H9 (cell line): ENCODE measurements at regions not wholly inside any gene's neighbourhood (a gene's known extent, or its start where the extent isn't known, plus 50 kb on each side); places are given as distances from the start of the nearest gene placed in this dataset.

Experiments used
- DNase-seq: peaks from one replicate; pipeline ENCODE4 v3.0.0-alpha.2; 2017
- H2AFZ ChIP-seq: one replicate; pipeline ENCODE4 v1.6.1; 2013; ENCODE audit warnings: mild to moderate bottlenecking, low read length, control low read depth, moderate library complexity
- H2AK5ac ChIP-seq: 2 replicates; pipeline ENCODE4 v1.6.1; 2013; ENCODE audit warnings: low read length, control low read depth, mixed read lengths; ENCODE audit not compliant: insufficient read length
- H2BK120ac ChIP-seq: one replicate; pipeline ENCODE4 v1.6.1; 2013; ENCODE audit warnings: low read depth, mild to moderate bottlenecking, low read length, control low read depth, inconsistent platforms; ENCODE audit not compliant: poor library complexity, severe bottlenecking
- H2BK12ac ChIP-seq: 2 replicates; pipeline ENCODE4 v1.6.1; 2013; ENCODE audit warnings: low read length, control low read depth, mixed read lengths, low read depth; ENCODE audit not compliant: insufficient read length
- H2BK15ac ChIP-seq: 2 replicates; pipeline ENCODE4 v1.6.1; 2013; ENCODE audit warnings: low read depth, low read length, control low read depth
- H2BK20ac ChIP-seq: one replicate; pipeline ENCODE4 v1.6.1; 2013; ENCODE audit warnings: low read depth, mild to moderate bottlenecking, low read length, control low read depth, inconsistent platforms; ENCODE audit not compliant: poor library complexity, severe bottlenecking
- H2BK5ac ChIP-seq: 2 replicates; pipeline ENCODE4 v1.6.1; 2013; ENCODE audit warnings: low read length, control low read depth, mixed read lengths; ENCODE audit not compliant: insufficient read length
- H3K14ac ChIP-seq: 2 replicates; pipeline ENCODE4 v1.6.1; 2013; ENCODE audit warnings: low read length, control low read depth; ENCODE audit not compliant: insufficient read depth
- H3K18ac ChIP-seq: 2 replicates; pipeline ENCODE4 v1.6.1; 2013; ENCODE audit warnings: low read depth, mild to moderate bottlenecking, mixed read lengths, low read length, control low read depth; ENCODE audit not compliant: insufficient read length
- H3K23ac ChIP-seq: 2 replicates; pipeline ENCODE4 v1.6.1; 2013; ENCODE audit warnings: low read length, control low read depth, mixed read lengths, low read depth; ENCODE audit not compliant: insufficient read length
- H3K23me2 ChIP-seq: 2 replicates; pipeline ENCODE4 v1.6.1; 2013; ENCODE audit warnings: low read depth, mild to moderate bottlenecking, mixed read lengths, low read length, control low read depth; ENCODE audit not compliant: insufficient read length, poor library complexity, severe bottlenecking
- H3K27ac ChIP-seq: 2 replicates; pipeline ENCODE4 v1.5.1; 2013; ENCODE audit warnings: low read length, control low read depth, mixed read lengths, low read depth; ENCODE audit not compliant: insufficient read length
- H3K27me3 ChIP-seq: 2 replicates; pipeline ENCODE4 v1.6.1; 2013; ENCODE audit warnings: low read length, control low read depth, inconsistent platforms; ENCODE audit not compliant: insufficient read depth
- H3K4ac ChIP-seq: 2 replicates; pipeline ENCODE4 v1.6.1; 2013; ENCODE audit warnings: low read depth, mild to moderate bottlenecking, control low read depth, inconsistent platforms, low read length, moderate library complexity
- H3K4me1 ChIP-seq: 2 replicates; pipeline ENCODE4 v1.6.1; 2013; ENCODE audit warnings: low read length, control low read depth, inconsistent platforms; ENCODE audit not compliant: insufficient read depth
- H3K4me2 ChIP-seq: 2 replicates; pipeline ENCODE4 v1.6.1; 2013; ENCODE audit warnings: low read length, control low read depth, mixed read lengths; ENCODE audit not compliant: insufficient read length, insufficient read depth
- H3K56ac ChIP-seq: 2 replicates; pipeline ENCODE4 v1.6.1; 2013; ENCODE audit warnings: low read depth, mild to moderate bottlenecking, mixed read lengths, low read length, control low read depth; ENCODE audit not compliant: insufficient read length
- H3K79me1 ChIP-seq: 2 replicates; pipeline ENCODE4 v1.6.1; 2013; ENCODE audit warnings: low read depth, mild to moderate bottlenecking, moderate library complexity, low read length, control low read depth, inconsistent platforms; ENCODE audit not compliant: insufficient read depth, poor library complexity, severe bottlenecking
- H3K79me2 ChIP-seq: 2 replicates; pipeline ENCODE4 v1.6.1; 2013; ENCODE audit warnings: low read length, control low read depth, inconsistent platforms; ENCODE audit not compliant: insufficient read depth
- H3K9ac ChIP-seq: 2 replicates; pipeline ENCODE4 v1.6.1; 2013; ENCODE audit warnings: low read length, control low read depth, mixed read lengths; ENCODE audit not compliant: insufficient read length; ENCODE audit errors: extremely low read depth
- H3K9me3 ChIP-seq: one replicate; pipeline ENCODE4 v1.6.1; 2013; ENCODE audit warnings: low read depth, low read length, inconsistent platforms; ENCODE audit not compliant: control insufficient read depth
- H3T11ph ChIP-seq: one replicate; pipeline ENCODE4 v1.6.1; 2013; ENCODE audit warnings: mild to moderate bottlenecking, low read length, control low read depth, inconsistent platforms
- H4K20me1 ChIP-seq: one replicate; pipeline ENCODE4 v1.6.1; 2013; ENCODE audit not compliant: control insufficient read depth, insufficient read length, insufficient read depth
- H4K5ac ChIP-seq: 2 replicates; pipeline ENCODE4 v1.6.1; 2013; ENCODE audit warnings: low read depth, mild to moderate bottlenecking, mixed read lengths, low read length, control low read depth; ENCODE audit not compliant: insufficient read length
- H4K8ac ChIP-seq: replicated peaks from 2 replicates; pipeline ENCODE4 v1.6.1; 2013; ENCODE audit warnings: low read length, control low read depth, mixed read lengths, low read depth; ENCODE audit not compliant: insufficient read length
- H4K91ac ChIP-seq: 2 replicates; pipeline ENCODE4 v1.6.1; 2013; ENCODE audit warnings: low read depth, mild to moderate bottlenecking, moderate library complexity, mixed read lengths, low read length, control low read depth; ENCODE audit not compliant: insufficient read length
- H3K27ac Mint-ChIP-seq, 3 experiments: 2 replicates in 2 of 3; 3 replicates in 1 of 3; pipeline ENCODE4 v1.8.0; 2020 to 2021; ENCODE audit warnings: mixed read lengths in 3 of 3, mild to moderate bottlenecking in 1 of 3, moderate library complexity in 1 of 3
- H3K27me3 Mint-ChIP-seq: 2 replicates; pipeline ENCODE4 v1.8.0; 2021; ENCODE audit warnings: low read depth, mild to moderate bottlenecking, moderate library complexity, mixed read lengths
- H3K36me3 Mint-ChIP-seq, 3 experiments: 2 replicates in 2 of 3; 3 replicates in 1 of 3; pipeline ENCODE4 v1.8.0; 2020 to 2021; ENCODE audit warnings: low read depth in 3 of 3, mixed read lengths in 3 of 3; ENCODE audit not compliant: insufficient read depth in 1 of 3
- H3K4me1 Mint-ChIP-seq, 2 experiments: 2 replicates each; pipeline ENCODE4 v1.8.0; 2020; ENCODE audit warnings: mixed read lengths in 2 of 2
- H3K4me3 Mint-ChIP-seq, 2 experiments: 2 replicates in 1 of 2; 3 replicates in 1 of 2; pipeline ENCODE4 v1.8.0; 2020 to 2021; ENCODE audit warnings: mild to moderate bottlenecking in 2 of 2, mixed read lengths in 2 of 2, moderate library complexity in 1 of 2
- H3K9me3 Mint-ChIP-seq, 2 experiments: 2 replicates in 1 of 2; 3 replicates in 1 of 2; pipeline ENCODE4 v1.8.0; 2020; ENCODE audit warnings: mild to moderate bottlenecking in 2 of 2, mixed read lengths in 2 of 2, moderate library complexity in 1 of 2
- CTCF ChIP-seq: fragments of 200-600 bp; sonication (generic); conservative IDR thresholded peaks from 3 replicates; pipeline ENCODE4 v1.8.0; 2021; ENCODE audit warnings: antibody characterized with exemption, mild to moderate bottlenecking
- WGBS: extraction: QIAGEN DNeasy Blood & Tissue Kit; methylation state at CpG from one replicate; pipeline ENCODE4 v1.1.7; 2013; ENCODE audit warnings: missing lambda C conversion rate, low lambda C conversion rate, mixed read lengths; ENCODE audit not compliant: insufficient read length; ENCODE audit errors: extremely low coverage; 5-methylcytosine and 5-hydroxymethylcytosine counted together

- Histone ChIP-seq H4K8ac (no peak overlapping the region), H3K27ac (no peak overlapping the region), H3K27me3 (no peaks in the 10 kb centered on the region), H2AK5ac (no peak overlapping the region), H3K79me2 (no peaks in the 10 kb centered on the region), H3K79me1 (no peaks in the 10 kb centered on the region), H3K18ac (no peak overlapping the region), H3K9me3 (no peaks in the 10 kb centered on the region), H3K23me2 (no peaks in the 10 kb centered on the region), H2BK5ac (no peak overlapping the region), H3K4me1 (no peaks in the 10 kb centered on the region), H3T11ph (no peak overlapping the region), H2BK20ac (no peak overlapping the region), H2BK12ac (no peak overlapping the region), H4K20me1 (no peaks in the 10 kb centered on the region), H3K23ac (no peak overlapping the region), H2BK15ac (no peak overlapping the region), H3K56ac (no peak overlapping the region), H2AFZ (no peak overlapping the region), H4K91ac (no peak overlapping the region), H3K9ac (no peak overlapping the region), H3K14ac (no peak overlapping the region), H2BK120ac (no peak overlapping the region), H4K5ac (no peak overlapping the region), H3K4me2 (no peak overlapping the region), H3K4ac (no peak overlapping the region)
- peaks cover 0 to 6% of the 10 kb centered on the region in 2 experiments; a peak in 3 of 4 replicates for H3K4me1 Mint-ChIP-seq
- DNase-seq = peak; percentile 65
- no peak overlapping the region for H3K4me3 Mint-ChIP-seq
- WGBS = no CpG with 5 or more reads among the region's 4 CpGs
- no peaks in the 10 kb centered on the region for H3K27me3 Mint-ChIP-seq
- peaks cover 13 to 19% (median 16%) of the 10 kb centered on the region in 3 experiments for H3K36me3 Mint-ChIP-seq
- H3K9me3 Mint-ChIP-seq = peaks cover 16 to 18% of the 10 kb centered on the region in 2 experiments
- H3K27ac Mint-ChIP-seq = no peak overlapping the region; a peak in 1 of 7 replicates
- TF ChIP-seq CTCF = peak; percentile 89
These were observed 1865.3 kb upstream of the AGA start for GRCh38 chr4:179307297-179308136.
